ENCODE measurements at regions not wholly inside any gene's neighbourhood (a gene's known extent, or its start where the extent isn't known, plus 50 kb on each side); places are given as distances from the start of the nearest gene placed in this dataset.

- H4K20me1 ChIP-seq (ENCODE audit: insufficient read depth) = no peaks in the 10 kb centered on the region
- H3K27ac ChIP-seq (ENCODE audit: low read depth, low read length) = no peak overlapping the region
- H3K27me3 ChIP-seq (ENCODE audit: insufficient read depth, low read length) = no peaks in the 10 kb centered on the region
- no peaks in the 10 kb centered on the region for H3K79me2 ChIP-seq (ENCODE audit: insufficient read depth, low read length)
- H3K9me3 ChIP-seq (ENCODE audit: control insufficient read depth in 1 of 2, insufficient read depth in 1 of 2, low read depth in 1 of 2, low read length in 2 of 2) = peaks cover 0 to 7% of the 10 kb centered on the region in 2 experiments; a peak in 1 of 4 replicates
- TF ChIP-seq JUND (IDR thresholded peaks at IDR 0.05) (no peak), CBX3 (IDR thresholded peaks at IDR 0.05; ENCODE audit: low read depth) (peak; percentile 78; the same call in 1 of the 2 replicates), EZH2phosphoT487 (IDR thresholded peaks at IDR 0.05; ENCODE audit: borderline replicate concordance) (no peak)
- intact Hi-C loops (cut with micrococcal nuclease) = no loop called here
- no peak overlapping the region for H2AFZ ChIP-seq (ENCODE audit: low read depth, low read length, poor library complexity, severe bottlenecking)
- H3K9ac ChIP-seq (ENCODE audit: low read length) = no peak overlapping the region
- BruUV-seq (replicated peaks) = no TSS peak
- RAD21 ChIA-PET (ENCODE audit: low non-redundant PET in 1 of 2, low total read pairs in 2 of 2, uncharacterized antibody in 2 of 2, unreplicated experiment in 2 of 2) = no interaction called here
- POLR2A ChIA-PET = no interaction called here
- no peak overlapping the region for H3K4me2 ChIP-seq (ENCODE audit: low read length)
- H3K36me3 ChIP-seq (ENCODE audit: control insufficient read depth in 1 of 2, insufficient read depth in 2 of 2, low read length in 2 of 2) = no peaks in the 10 kb centered on the region
- ATAC-seq (no peak), DNase-seq (ENCODE audit: low read depth, low spot score) (no peak)
- peaks cover 18 to 32% of the 10 kb centered on the region in 2 experiments for H3K4me1 ChIP-seq (ENCODE audit: control insufficient read depth in 1 of 2, insufficient read depth in 2 of 2, low read length in 2 of 2)
- no peak overlapping the region for H3K4me3 ChIP-seq (replicated peaks in 1 of 2; ENCODE audit: low read depth in 1 of 2, low read length in 2 of 2)
- CTCF ChIA-PET = no interaction called here
- H3K9me2 ChIP-seq (ENCODE audit: insufficient read depth) = no peaks in the 10 kb centered on the region
These were observed 56.7 kb upstream of the LINC01488 start for GRCh38 chr11:69424748-69425147.

DNA sequence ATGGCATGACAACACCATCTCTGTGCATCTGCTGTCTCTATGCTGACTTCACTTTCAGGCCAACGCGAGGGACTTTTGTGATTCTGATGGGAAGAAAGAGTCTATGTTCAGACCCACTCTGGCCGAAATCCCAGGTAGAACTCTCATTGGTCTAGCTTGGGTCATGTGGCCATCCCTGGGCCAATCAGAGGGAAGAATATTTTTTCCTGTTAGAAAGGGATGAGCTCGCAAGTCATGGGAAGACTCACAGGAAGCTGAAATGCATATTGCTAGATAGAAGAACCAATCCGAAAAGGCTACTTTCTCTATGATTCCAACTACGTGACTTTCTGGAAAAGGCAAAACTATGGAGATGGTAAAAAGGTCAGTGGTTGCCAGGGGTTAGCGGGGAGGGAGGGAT, 56.0 kb upstream of the LINC01488 start:
- H3K9me3 ChIP-seq (ENCODE audit: control insufficient read depth in 1 of 2, insufficient read depth in 1 of 2, low read depth in 1 of 2, low read length in 2 of 2) = peaks cover 0 to 7% of the 10 kb centered on the region in 2 experiments; a peak in 1 of 4 replicates
- BruUV-seq (replicated peaks) = no TSS peak
- H4K20me1 ChIP-seq (ENCODE audit: insufficient read depth) = no peaks in the 10 kb centered on the region
- RAD21 ChIA-PET (ENCODE audit: low non-redundant PET in 1 of 2, low total read pairs in 2 of 2, uncharacterized antibody in 2 of 2, unreplicated experiment in 2 of 2) = no interaction called here
- H3K4me2 ChIP-seq (ENCODE audit: low read length) = no peak overlapping the region
- no peak overlapping the region for H3K4me3 ChIP-seq (replicated peaks in 1 of 2; ENCODE audit: low read depth in 1 of 2, low read length in 2 of 2)
- CTCF ChIA-PET = no interaction called here
- no peak overlapping the region for H3K27ac ChIP-seq (ENCODE audit: low read depth, low read length)
- intact Hi-C loops (cut with micrococcal nuclease) = no loop called here
- H3K27me3 ChIP-seq (ENCODE audit: insufficient read depth, low read length) = no peaks in the 10 kb centered on the region
- peaks cover 11 to 25% of the 10 kb centered on the region in 2 experiments for H3K4me1 ChIP-seq (ENCODE audit: control insufficient read depth in 1 of 2, insufficient read depth in 2 of 2, low read length in 2 of 2)
- no peaks in the 10 kb centered on the region for H3K79me2 ChIP-seq (ENCODE audit: insufficient read depth, low read length)
- H3K9me2 ChIP-seq (ENCODE audit: insufficient read depth) = no peaks in the 10 kb centered on the region
- POLR2A ChIA-PET = no interaction called here
- H3K36me3 ChIP-seq (ENCODE audit: control insufficient read depth in 1 of 2, insufficient read depth in 2 of 2, low read length in 2 of 2) = no peaks in the 10 kb centered on the region
- H3K9ac ChIP-seq (ENCODE audit: low read length) = no peak overlapping the region
- no peak for ATAC-seq
- no peak for DNase-seq (ENCODE audit: low read depth, low spot score)
- TF ChIP-seq CBX3 (IDR thresholded peaks at IDR 0.05; ENCODE audit: low read depth) = no peak
- no peak for TF ChIP-seq POLR2A (IDR thresholded peaks at IDR 0.05; ENCODE audit: borderline replicate concordance, extremely low read depth, insufficient read depth, insufficient read length)
- no peak overlapping the region for H2AFZ ChIP-seq (ENCODE audit: low read depth, low read length, poor library complexity, severe bottlenecking)
